Upper lobe of left lung (tissue), 4 donors: ENCODE measurements at regions not wholly inside any gene's neighbourhood (a gene's known extent, or its start where the extent isn't known, plus 50 kb on each side); places are given as distances from the start of the nearest gene placed in this dataset.

Experiments used
- CTCF ChIP-seq, 6 experiments: fragments of 450-650 bp in 4 of 6; fragments of 200-600 bp in 2 of 6; sonication (generic) in 2 of 6; IDR thresholded peaks; one replicate each; pipeline ENCODE4 v1.5.1; 2016 to 2019; ENCODE audit warnings: antibody characterized with exemption in 6 of 6
- EP300 ChIP-seq, 4 donors: sonication (generic); formaldehyde crosslinking; IDR thresholded peaks; one replicate each; pipeline ENCODE4 v1.5.1; 2017; ENCODE audit warnings: antibody characterized with exemption in 4 of 4, control low read depth in 2 of 4
- POLR2A ChIP-seq, 4 donors: fragments of 450-650 bp; IDR thresholded peaks; one replicate each; pipeline ENCODE4 v1.5.1; 2016 to 2017; ENCODE audit warnings: antibody characterized with exemption in 4 of 4, mild to moderate bottlenecking in 2 of 4
- POLR2AphosphoS5 ChIP-seq, 2 donors: sonication (generic); formaldehyde crosslinking; IDR thresholded peaks; one replicate each; pipeline ENCODE4 v1.5.1; 2017; ENCODE audit warnings: antibody characterized with exemption in 2 of 2

DNA sequence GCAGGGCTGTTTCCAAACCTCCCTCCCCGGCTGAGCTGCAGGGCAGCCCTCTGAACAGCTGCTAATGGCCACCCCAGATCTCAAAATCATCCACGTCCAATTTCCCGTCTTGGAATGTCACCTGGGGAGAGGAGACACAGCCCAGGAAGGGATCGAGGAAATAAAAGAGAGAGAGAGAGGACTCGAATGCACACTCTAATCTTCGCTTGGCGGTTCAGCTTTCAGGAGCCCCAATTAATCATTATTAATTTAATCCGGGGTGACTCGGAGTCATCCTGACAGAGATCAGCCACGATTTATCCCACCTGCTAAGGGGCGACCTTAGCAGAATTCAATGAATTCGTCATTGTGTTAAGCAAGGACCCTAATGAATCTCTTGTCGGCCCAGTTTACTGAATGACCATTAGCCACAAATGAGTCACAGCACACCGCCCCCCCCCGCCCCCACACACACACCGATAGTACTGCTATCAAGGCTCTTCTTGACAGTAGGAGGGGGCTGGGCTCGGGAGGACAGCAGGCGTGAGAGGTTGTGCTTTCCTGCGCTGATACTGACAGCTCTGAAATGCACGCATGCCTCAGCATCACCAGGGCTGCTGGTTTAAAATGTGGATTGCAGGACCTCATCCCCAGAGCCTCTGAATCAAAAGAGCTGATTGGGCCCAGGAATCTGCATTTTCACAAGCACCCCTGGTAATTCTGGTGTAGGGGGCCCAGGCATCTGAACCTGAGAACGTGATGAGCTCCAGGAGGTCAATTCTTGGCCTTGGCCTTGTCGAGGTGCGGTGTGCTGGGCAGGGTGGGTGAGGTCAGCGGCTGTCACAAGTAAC lies 190.0 kb upstream of the CIBAR2 start:
- TF ChIP-seq POLR2A (IDR thresholded peaks at IDR 0.05): no peak
- no peak for TF ChIP-seq POLR2AphosphoS5 (IDR thresholded peaks at IDR 0.05)
- no peak for TF ChIP-seq CTCF (IDR thresholded peaks at IDR 0.05)
- TF ChIP-seq EP300 (IDR thresholded peaks at IDR 0.05): no peak
